OCI-LY3 (cell line): ENCODE measurements at regions not wholly inside any gene's neighbourhood (a gene's known extent, or its start where the extent isn't known, plus 50 kb on each side); places are given as distances from the start of the nearest gene placed in this dataset.

Source experiments
- H2AFZ ChIP-seq: fragments of 200-600, 300-600 bp; shearing (Covaris generic); 2 replicates; pipeline ENCODE4 v1.6.0; 2014; ENCODE audit warnings: antibody characterized with exemption, low read depth, low read length
- H3K27ac ChIP-seq: fragments of 200-600, 300-600 bp; sonication (generic); 2 replicates; pipeline ENCODE4 v1.5.1; 2014; ENCODE audit warnings: mild to moderate bottlenecking, low read length, moderate library complexity, mixed read lengths
- H3K27me3 ChIP-seq: fragments of 200-600, 300-600 bp; sonication (generic); 2 replicates; pipeline ENCODE4 v1.6.1; 2014; ENCODE audit warnings: low read depth, low read length, mixed read lengths
- H3K36me3 ChIP-seq: fragments of 200-600, 300-600 bp; sonication (generic); replicated peaks from 2 replicates; pipeline ENCODE3; 2014; ENCODE audit warnings: low read depth, low read length, mixed read lengths
- H3K4me1 ChIP-seq: fragments of 300-600, 200-600 bp; sonication (generic); 2 replicates; pipeline ENCODE4 v1.6.1; 2014; ENCODE audit warnings: low read length, mixed read lengths
- H3K4me2 ChIP-seq: fragments of 200-600, 300-600 bp; sonication (generic); 2 replicates; pipeline ENCODE4 v1.6.1; 2014; ENCODE audit warnings: low read length, mixed read lengths
- H3K4me3 ChIP-seq: fragments of 300-600, 200-600 bp; sonication (generic); 2 replicates; pipeline ENCODE4 v1.5.1; 2014; ENCODE audit warnings: antibody characterized with exemption, mild to moderate bottlenecking, low read length, moderate library complexity
- H3K79me2 ChIP-seq: fragments of 300-600, 200-600 bp; shearing (Covaris generic); 2 replicates; pipeline ENCODE4 v1.6.1; 2014; ENCODE audit warnings: mild to moderate bottlenecking, low read length, mixed read lengths
- H3K9ac ChIP-seq: fragments of 300-600, 200-600 bp; shearing (Covaris generic); 2 replicates; pipeline ENCODE4 v1.6.0; 2014; ENCODE audit warnings: mild to moderate bottlenecking, low read length, moderate library complexity
- H3K9me3 ChIP-seq: fragments of 200-600, 300-600 bp; shearing (Covaris generic); 2 replicates; pipeline ENCODE4 v1.6.1; 2014; ENCODE audit warnings: low read length, mixed read lengths; ENCODE audit not compliant: insufficient read depth
- H4K20me1 ChIP-seq: fragments of 200-600, 300-600 bp; sonication (generic); 2 replicates; pipeline ENCODE4 v1.6.1; 2016; ENCODE audit warnings: low read length, mixed read lengths; ENCODE audit not compliant: insufficient read depth
- CTCF ChIP-seq: fragments of 200-600, 300-600 bp; sonication (generic); IDR thresholded peaks from 2 replicates; pipeline ENCODE4 v1.5.1; 2014; ENCODE audit warnings: antibody characterized with exemption, low read length, low read depth
- EZH2phosphoT487 ChIP-seq: fragments of 200-600 bp; shearing (Covaris generic); IDR thresholded peaks from 2 replicates; pipeline ENCODE4 v1.6.1; 2018; ENCODE audit warnings: antibody characterized with exemption, mixed run types, low read depth

- Histone ChIP-seq H2AFZ (no peak overlapping the region), H3K36me3 (no peaks in the 10 kb centered on the region), H3K4me2 (no peak overlapping the region), H4K20me1 (no peaks in the 10 kb centered on the region), H3K27ac (no peak overlapping the region), H3K9me3 (no peaks in the 10 kb centered on the region), H3K27me3 (no peaks in the 10 kb centered on the region), H3K79me2 (no peaks in the 10 kb centered on the region), H3K4me3 (no peak overlapping the region), H3K4me1 (no peaks in the 10 kb centered on the region), H3K9ac (no peak overlapping the region)
- TF ChIP-seq EZH2phosphoT487 (no peak), CTCF (no peak)
These were observed 1746.2 kb upstream of the PRR20A start for GRCh38 chr13:55394470-55394869.

GRCh38 chr13:55402870-55403269 lies 1737.8 kb upstream of the PRR20A start:
- Histone ChIP-seq H3K27me3 (no peaks in the 10 kb centered on the region), H3K4me3 (no peak overlapping the region), H3K79me2 (no peaks in the 10 kb centered on the region), H3K4me2 (no peak overlapping the region), H3K27ac (no peak overlapping the region), H2AFZ (no peak overlapping the region), H3K4me1 (peaks cover 7% of the 10 kb centered on the region), H3K9me3 (no peaks in the 10 kb centered on the region), H3K9ac (no peak overlapping the region), H4K20me1 (no peaks in the 10 kb centered on the region), H3K36me3 (no peaks in the 10 kb centered on the region)
- TF ChIP-seq CTCF (no peak), EZH2phosphoT487 (no peak)

GRCh38 chr13:55403887-55404487 lies 1736.7 kb upstream of the PRR20A start:
- Histone ChIP-seq H3K9me3 (no peaks in the 10 kb centered on the region), H3K4me2 (no peak overlapping the region), H3K27ac (no peak overlapping the region), H3K36me3 (no peaks in the 10 kb centered on the region), H3K4me3 (no peak overlapping the region), H3K27me3 (no peaks in the 10 kb centered on the region), H2AFZ (no peak overlapping the region), H3K4me1 (peaks cover 8% of the 10 kb centered on the region), H3K79me2 (no peaks in the 10 kb centered on the region), H4K20me1 (no peaks in the 10 kb centered on the region), H3K9ac (no peak overlapping the region)
- no peak for TF ChIP-seq EZH2phosphoT487
- no peak for TF ChIP-seq CTCF

- Histone ChIP-seq H4K20me1 (no peaks in the 10 kb centered on the region), H3K27me3 (no peaks in the 10 kb centered on the region), H3K79me2 (no peaks in the 10 kb centered on the region), H3K9ac (no peak overlapping the region), H3K36me3 (no peaks in the 10 kb centered on the region), H3K4me3 (no peak overlapping the region), H3K4me1 (peaks cover 8% of the 10 kb centered on the region), H3K4me2 (no peak overlapping the region), H2AFZ (no peak overlapping the region; the same call in 1 of the 2 replicates), H3K27ac (no peak overlapping the region), H3K9me3 (no peaks in the 10 kb centered on the region)
- TF ChIP-seq EZH2phosphoT487 (no peak), CTCF (no peak)
These were observed 1730.1 kb upstream of the PRR20A start for GRCh38 chr13:55410398-55411330.
